ENCODE measurements at regions not wholly inside any gene's neighbourhood (a gene's known extent, or its start where the extent isn't known, plus 50 kb on each side); places are given as distances from the start of the nearest gene placed in this dataset.

- TF ChIP-seq POLR2AphosphoS5 (IDR thresholded peaks at IDR 0.05) = no peak
- no peak for TF ChIP-seq CTCF (IDR thresholded peaks at IDR 0.05 in 8 of 11, conservative IDR thresholded peaks at IDR 0.05 in 3 of 11)
- TF ChIP-seq POLR2A (IDR thresholded peaks at IDR 0.05) = no peak
- no peak for DNase-seq
- H3K4me1 ChIP-seq = no peaks in the 10 kb centered on the region
- H3K4me3 ChIP-seq = no peak overlapping the region
- intact Hi-C loops (cut with DNase I; ENCODE audit: low total_unique reads) = loop anchor here (10.0 kb wide), 1 partner anchor 103 kb away; no protein-coding TSS in a partner anchor
- H3K27me3 ChIP-seq (replicated peaks in 1 of 7) = peaks cover 0 to 6% (median 0%) of the 10 kb centered on the region in 7 donors
- 18 to 25% (median 21%) methylated on average over 2 of the region's 2 CpGs for WGBS, 5 donors
- H3K27ac ChIP-seq = no peak overlapping the region
- H3K9me3 ChIP-seq = peaks cover 0 to 4% (median 0%) of the 10 kb centered on the region in 8 donors
- H3K36me3 ChIP-seq = no peaks in the 10 kb centered on the region
These were observed 400.4 kb downstream of the ATP23 start for GRCh38 chr12:58341791-58342190.

- TF ChIP-seq CTCF (IDR thresholded peaks at IDR 0.05 in 8 of 11, conservative IDR thresholded peaks at IDR 0.05 in 3 of 11) = no peak
- TF ChIP-seq POLR2AphosphoS5 (IDR thresholded peaks at IDR 0.05) = no peak
- TF ChIP-seq POLR2A (IDR thresholded peaks at IDR 0.05) = no peak
These were observed 401.4 kb downstream of the ATP23 start for GRCh38 chr12:58342736-58343135.

GRCh38 chr12:58346032-58346632 is 404.8 kb downstream of the ATP23 start:
- intact Hi-C loops (cut with DNase I; ENCODE audit: low total_unique reads) = loop anchor here (10.0 kb wide), 1 partner anchor 99 kb away; no protein-coding TSS in a partner anchor
- H3K36me3 ChIP-seq = no peaks in the 10 kb centered on the region
- no peak overlapping the region for H3K27ac ChIP-seq
- H3K27me3 ChIP-seq (replicated peaks in 1 of 7) = peaks cover 0 to 3% (median 0%) of the 10 kb centered on the region in 7 donors
- no peak overlapping the region for H3K4me3 ChIP-seq
- WGBS, 5 donors = 37 to 41% (median 38%) methylated on average over 7 of the region's 7 CpGs
- H3K4me1 ChIP-seq = no peaks in the 10 kb centered on the region
- DNase-seq = no peak
- peaks cover 0 to 12% (median 2%) of the 10 kb centered on the region in 8 donors for H3K9me3 ChIP-seq
- TF ChIP-seq CTCF (IDR thresholded peaks at IDR 0.05 in 8 of 11, conservative IDR thresholded peaks at IDR 0.05 in 3 of 11) = peak; percentile 49 to 81 (median 74)
- TF ChIP-seq POLR2A (IDR thresholded peaks at IDR 0.05) = no peak

More at GRCh38 chr12:58342736-58343135, 401.4 kb downstream of the ATP23 start:
- DNase-seq = no peak
- H3K36me3 ChIP-seq = no peaks in the 10 kb centered on the region
- H3K27me3 ChIP-seq (replicated peaks in 1 of 7) = peaks cover 0 to 6% (median 0%) of the 10 kb centered on the region in 7 donors
- H3K4me1 ChIP-seq = no peaks in the 10 kb centered on the region
- peaks cover 0 to under 1% (median 0%) of the 10 kb centered on the region in 8 donors for H3K9me3 ChIP-seq
- intact Hi-C loops (cut with DNase I; ENCODE audit: low total_unique reads) = loop anchor here (10.0 kb wide), 1 partner anchor 102 kb away; no protein-coding TSS in a partner anchor
- 78 to 90% (median 80%) methylated on average over 3 of the region's 3 CpGs for WGBS, 5 donors
- H3K27ac ChIP-seq = no peak overlapping the region
- H3K4me3 ChIP-seq = no peak overlapping the region

GRCh38 chr12:58347188-58347587 is 405.8 kb downstream of the ATP23 start:
- no peak for TF ChIP-seq POLR2AphosphoS5 (IDR thresholded peaks at IDR 0.05)
- no peak for TF ChIP-seq CTCF (IDR thresholded peaks at IDR 0.05 in 8 of 11, conservative IDR thresholded peaks at IDR 0.05 in 3 of 11)
- no peak for TF ChIP-seq POLR2A (IDR thresholded peaks at IDR 0.05)
- intact Hi-C loops (cut with DNase I; ENCODE audit: low total_unique reads) = loop anchor here (10.0 kb wide), 1 partner anchor 98 kb away; no protein-coding TSS in a partner anchor
- no peaks in the 10 kb centered on the region for H3K36me3 ChIP-seq
- no peak overlapping the region for H3K27ac ChIP-seq
- peaks cover 0 to 12% (median 2%) of the 10 kb centered on the region in 8 donors for H3K9me3 ChIP-seq
- no peaks in the 10 kb centered on the region for H3K4me1 ChIP-seq
- no peak for DNase-seq
- WGBS, 5 donors = 85 to 96% (median 92%) methylated on average over 2 of the region's 2 CpGs
- H3K4me3 ChIP-seq = no peak overlapping the region
- peaks cover 0 to 3% (median 0%) of the 10 kb centered on the region in 7 donors for H3K27me3 ChIP-seq (replicated peaks in 1 of 7)

All from spleen (tissue), 11 donors.